GM18505 (cell line): ENCODE measurements at regions not wholly inside any gene's neighbourhood (a gene's known extent, or its start where the extent isn't known, plus 50 kb on each side); places are given as distances from the start of the nearest gene placed in this dataset.
"Not testable (repeated sequence)": the region's sequence is repeated elsewhere in the genome, so short reads cannot be mapped to it uniquely, and the experiment has no call there.

Experiments used
- ATAC-seq: cut with Tn5 transposase; IDR thresholded peaks from one replicate; pipeline ENCODE4 v1.9.1; 2021; ENCODE audit not compliant: unreplicated experiment
- POLR2A ChIP-seq: IDR thresholded peaks from 4 replicates; pipeline ENCODE4 v1.6.1; 2011; ENCODE audit warnings: borderline replicate concordance; ENCODE audit not compliant: insufficient read depth, insufficient read length; ENCODE audit errors: extremely low read depth

DNA sequence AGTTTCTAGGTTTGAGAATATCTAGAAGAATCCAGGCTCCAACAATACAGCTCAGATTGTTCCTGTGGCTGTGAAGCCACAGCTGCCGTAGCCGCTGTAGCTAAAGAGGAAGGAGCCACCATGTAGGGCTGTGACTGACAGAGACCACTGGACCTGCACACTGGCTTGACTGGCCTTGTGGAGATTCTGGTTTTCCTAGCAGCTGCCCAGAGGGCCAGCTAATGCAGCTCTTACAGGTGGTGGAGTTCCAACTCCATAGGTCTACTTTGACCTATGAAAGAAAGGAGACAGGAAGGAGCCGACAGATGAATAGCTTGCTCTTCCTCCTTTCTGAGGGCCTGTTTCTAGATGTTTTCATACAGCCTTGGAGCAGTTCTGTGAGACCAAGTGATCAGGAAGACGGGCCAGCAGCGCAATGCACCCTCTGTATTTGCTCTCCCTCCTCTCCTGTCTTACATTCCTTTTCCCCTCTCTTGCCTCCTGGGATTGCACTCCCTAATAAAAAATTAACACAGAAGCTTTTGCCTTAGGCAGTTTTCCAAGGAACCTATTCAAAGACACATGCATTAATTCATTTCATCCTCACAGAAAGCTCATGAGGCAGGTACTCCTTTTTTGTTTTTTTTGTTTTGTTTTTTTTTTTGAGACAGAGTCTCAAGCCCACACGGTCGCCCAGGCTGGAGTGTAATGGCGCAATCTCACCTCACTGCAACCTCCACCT is 51.8 kb upstream of the MYB start:
- ATAC-seq, result no peak
- no peak for TF ChIP-seq POLR2A

DNA sequence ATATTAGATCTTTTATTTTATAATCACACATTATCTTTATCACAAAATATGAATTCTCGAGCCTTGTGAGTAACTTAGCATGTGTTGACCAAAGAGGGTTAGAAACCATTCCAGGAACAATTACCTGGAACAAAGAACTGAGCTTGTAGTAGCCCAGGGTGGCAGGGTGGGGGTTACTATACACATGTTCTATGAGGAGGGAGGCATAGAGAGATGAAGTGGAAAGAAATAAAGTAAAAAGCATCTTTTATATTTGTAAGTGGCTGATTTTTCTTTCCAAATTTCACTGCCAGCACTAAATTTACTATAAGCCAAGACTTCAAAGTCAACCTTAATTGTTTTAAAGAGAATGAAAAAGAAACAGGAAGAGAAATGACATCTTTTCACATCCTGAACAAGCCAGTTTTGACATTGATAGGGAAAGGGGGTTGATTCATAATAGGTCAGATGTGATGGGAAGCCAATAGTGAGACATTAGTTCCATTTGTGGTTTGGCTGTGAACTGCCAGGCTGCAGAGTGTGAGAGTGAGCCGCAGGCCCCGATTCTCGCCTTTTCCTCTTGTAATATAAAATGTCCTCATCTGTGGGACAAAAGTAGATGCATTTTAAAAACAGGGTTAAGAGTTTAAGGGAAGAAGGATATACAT is 52.7 kb upstream of the MYB start:
- TF ChIP-seq POLR2A, result peak; percentile 39
- no peak for ATAC-seq

DNA sequence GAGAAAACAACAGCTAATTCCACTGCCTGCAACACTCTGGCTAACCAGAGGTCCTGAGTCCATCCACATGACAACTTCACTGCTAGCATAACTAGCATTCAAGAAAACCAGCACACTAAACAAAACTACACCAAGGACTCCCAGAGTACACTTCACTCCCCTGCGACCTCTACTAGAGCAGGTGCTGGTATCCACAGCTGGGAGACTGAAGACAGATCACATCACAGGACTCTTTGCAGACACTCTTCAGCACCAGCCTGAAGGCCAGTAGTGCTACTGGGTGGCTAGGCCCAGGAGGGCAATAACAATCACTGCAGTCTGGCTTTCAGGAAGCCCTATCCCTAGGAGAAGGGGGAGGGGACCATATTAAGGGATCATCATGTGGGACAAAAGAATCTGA is 54.4 kb upstream of the MYB start:
- no peak for TF ChIP-seq POLR2A
- no peak for ATAC-seq

DNA sequence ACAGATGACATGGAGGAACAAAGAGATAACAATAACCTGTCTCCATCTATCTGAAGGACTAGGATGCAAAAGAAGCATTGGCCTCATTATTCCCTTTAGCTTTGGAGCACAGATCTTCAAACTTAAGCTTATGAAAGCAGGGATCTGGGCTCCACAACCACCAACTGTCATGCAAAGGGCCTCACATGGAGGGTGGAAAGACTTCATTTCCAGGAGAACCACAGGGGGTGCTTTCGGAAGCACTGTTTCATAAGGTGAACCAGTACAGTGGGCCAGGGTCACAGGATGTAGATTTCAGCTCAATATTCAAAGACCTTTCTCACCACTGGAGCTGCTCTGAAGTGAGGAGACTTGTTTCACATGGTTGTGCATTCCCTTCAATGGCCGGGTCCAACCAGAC is 55.1 kb upstream of the MYB start:
- no peak for ATAC-seq
- TF ChIP-seq POLR2A, result no peak

DNA sequence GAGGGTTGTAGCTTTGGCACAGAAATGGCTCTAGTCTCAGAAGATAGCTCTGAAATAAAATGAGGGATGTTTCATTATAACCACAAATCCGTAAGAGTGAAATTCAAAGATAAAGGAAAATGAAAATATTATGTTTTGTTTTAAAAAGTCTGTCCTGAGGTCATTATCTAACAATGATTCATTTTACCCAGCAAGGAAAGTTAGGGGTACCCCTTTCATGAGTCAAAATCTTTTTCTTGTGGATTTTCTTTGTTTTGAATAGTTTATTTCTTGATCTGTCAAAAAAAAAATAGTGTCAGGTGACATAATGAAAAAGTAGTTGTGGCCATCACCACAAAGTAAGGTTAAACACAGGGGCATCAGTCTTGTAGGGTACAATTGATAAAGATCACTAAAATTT is 59.7 kb upstream of the MYB start:
- no peak for TF ChIP-seq POLR2A
- no peak for ATAC-seq

DNA sequence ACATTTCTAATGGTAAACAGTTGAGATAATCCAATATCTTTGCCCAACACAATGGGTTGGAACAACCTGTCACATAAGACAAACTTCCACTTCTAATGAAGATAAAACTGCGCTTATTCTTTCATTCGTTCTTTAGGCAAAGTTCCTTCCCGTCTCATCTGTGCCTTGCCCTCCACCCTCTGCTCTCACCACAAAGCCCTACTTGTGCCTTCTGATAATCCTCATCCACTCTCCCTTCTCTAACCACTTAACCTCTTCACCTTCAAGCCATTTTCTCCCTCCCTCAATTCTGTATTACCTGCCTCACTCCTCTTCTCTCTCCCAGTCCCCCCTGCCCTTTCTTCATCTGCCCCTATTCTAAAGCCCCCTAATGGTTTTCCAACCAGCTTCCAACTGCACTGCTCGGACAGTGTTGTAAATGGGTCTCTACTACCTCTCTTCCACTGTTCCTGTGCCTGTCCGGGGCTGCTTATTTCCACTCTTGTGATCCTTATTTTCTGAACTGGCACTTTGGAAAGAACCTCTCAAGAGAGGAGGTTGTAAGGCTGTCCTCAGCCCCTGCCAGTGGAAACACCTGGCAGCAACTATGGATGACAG is 62.9 kb upstream of the MYB start:
- no peak for TF ChIP-seq POLR2A
- ATAC-seq, result no peak

DNA sequence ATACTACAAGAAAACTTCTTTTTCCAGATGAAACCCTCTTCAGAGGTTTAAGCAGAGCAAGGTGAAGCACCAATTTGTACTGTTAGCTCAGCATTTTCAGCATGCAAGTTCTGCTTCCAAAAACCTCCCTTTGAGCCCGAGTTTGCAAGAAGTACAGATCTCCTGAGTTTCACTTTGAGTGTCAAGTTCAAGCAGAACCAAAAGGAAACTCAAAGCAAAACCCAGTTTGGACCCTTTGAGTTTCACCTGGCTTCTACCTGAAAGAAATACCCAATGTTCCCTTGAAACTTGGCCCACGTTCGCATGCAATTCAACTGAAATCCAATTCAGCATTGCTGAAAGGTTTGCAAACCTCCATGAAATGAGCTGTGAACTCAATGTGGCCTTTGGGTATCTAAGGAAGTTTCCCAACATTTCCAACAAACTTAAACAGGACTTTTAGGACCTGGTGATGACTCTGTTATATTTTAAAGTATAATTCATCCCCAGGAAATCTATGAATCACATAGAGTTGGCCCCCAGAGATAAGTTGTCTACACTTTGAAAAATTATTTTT is 62.9 kb upstream of the HBS1L start:
- no peak for ATAC-seq
- TF ChIP-seq POLR2A, result no peak

DNA sequence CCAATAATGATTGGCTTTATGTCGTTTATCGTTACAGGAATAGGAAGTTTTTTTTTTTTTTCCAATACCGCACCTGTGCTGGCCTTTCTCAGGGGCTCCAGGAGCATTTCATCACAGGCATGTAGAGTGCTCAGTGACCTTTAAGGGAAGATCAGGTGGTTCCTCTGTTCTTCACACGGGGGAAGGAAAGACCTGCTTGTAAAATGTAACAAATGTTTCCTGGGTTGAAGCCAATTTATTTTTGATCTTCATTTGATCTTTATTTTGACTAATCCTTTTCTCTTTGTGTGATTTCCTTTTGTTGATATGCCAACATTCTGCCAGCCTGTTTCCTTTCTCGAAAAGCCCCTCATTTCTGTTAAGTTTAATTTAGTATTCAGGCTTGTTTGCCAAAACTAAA is 61.9 kb upstream of the HBS1L start:
- TF ChIP-seq POLR2A, result no peak
- ATAC-seq, result no peak

DNA sequence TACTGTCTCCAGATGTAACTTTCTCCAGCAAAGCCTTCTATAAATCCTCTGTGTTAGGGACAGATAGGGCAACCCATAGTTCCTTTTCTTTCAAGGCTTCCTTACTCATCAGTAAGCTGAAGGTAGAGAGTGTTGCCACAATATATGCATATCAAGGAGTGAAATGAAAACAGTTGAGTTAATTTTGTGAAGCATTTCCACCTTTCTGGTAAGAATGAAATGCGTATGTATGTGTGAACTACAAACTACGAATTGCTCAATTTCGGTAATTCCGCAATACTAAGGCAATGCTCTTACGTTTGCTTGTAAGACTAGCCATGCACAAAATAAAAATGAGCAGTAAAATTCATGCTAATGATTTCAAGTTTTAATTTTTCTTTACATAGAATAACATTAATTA is 61.2 kb upstream of the HBS1L start:
- no peak for TF ChIP-seq POLR2A
- no peak for ATAC-seq

DNA sequence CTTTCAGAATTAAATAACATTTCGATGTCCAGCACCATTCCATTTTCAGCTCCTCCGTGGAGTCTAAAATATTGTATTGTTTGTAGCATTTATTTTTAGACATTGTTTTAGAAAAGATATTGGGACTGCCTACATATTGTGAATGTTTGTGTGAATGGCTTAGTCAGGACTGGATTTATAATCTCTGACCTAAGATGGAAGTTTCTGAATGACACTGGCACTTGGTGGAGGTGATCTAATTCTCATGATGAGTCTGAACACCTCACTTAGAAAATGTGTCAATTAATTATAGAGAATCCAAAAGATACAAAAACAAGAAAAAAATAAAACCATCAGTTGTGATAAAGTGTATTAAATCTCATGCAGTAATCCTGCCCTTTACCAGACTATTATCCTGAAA is 60.8 kb upstream of the HBS1L start:
- TF ChIP-seq POLR2A, result no peak
- ATAC-seq, result no peak

DNA sequence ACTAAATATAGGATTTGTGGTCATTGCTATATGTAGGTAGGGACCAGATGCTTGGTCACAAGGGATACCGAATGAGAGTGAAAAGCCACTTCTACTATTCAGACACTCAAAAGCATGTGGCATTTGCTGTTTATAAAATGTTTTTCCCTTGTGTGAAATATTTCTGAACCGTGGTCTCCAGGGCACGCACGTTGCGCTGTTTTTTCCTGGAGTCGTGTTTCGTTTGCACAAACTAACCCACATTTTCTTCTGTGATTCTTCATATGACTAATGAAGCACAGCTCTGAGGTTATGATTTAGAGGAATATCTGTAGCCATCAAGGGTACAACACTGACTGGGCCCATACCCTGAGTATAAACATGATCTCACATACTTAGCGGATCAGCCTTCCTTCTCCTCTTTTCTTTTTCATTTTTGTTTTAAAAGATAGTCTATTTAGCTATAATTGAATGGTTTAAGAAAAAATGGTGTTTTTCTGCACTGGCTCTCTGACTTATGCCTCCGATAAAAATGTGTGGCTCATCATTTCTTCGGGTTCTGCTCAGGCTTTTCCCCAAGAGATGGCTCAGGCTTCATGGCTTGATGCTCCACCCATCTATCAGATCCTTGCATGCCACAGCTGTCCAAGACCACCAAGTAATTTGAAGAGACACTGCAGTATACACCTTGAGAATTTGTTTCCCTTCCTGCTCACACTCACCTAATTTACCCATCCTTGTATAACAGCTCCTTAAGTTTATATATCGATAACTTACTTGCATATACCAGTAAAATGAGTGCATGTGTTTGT is 59.9 kb upstream of the HBS1L start:
- no peak for TF ChIP-seq POLR2A

DNA sequence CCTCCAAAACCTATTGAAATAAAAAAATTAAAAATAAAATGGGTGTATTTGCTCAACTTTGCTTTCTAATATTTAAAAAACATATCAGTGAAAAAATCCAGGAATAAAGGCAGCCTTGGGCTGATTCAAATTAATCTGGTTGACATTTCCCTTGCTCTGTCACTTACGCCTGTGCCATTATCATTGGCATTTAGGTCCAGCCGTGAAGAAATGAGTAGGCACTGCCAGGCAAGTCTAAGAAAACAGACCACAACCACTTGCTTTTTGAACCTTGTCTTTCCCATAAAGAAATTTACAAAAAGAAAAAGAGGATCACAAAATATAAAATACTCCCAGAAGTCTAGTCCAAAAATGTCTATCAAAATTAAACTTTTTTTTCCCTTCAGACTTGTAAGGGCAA is 59.2 kb upstream of the HBS1L start:
- ATAC-seq, result no peak
- TF ChIP-seq POLR2A, result no peak

More for the DNA sequence above, 59.9 kb upstream of the HBS1L start:
- ATAC-seq, result peak; percentile 71

DNA sequence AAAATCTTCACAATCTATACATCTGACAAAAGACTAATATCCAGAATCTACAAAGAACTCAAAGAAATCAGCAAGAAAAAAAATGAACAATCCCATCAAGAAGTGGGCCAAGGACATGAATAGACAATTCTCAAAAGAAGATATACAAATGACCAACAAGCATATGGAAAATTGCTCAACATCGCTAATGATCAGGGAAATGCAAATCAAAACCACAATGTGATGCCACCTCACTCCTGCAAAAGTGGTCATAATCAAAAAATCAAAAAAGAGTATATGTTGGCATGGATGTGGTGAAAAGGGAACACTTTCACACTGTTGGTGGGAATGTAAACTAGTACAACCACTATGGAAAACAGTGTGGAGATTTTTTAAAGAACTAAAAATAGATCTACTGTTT is 58.3 kb upstream of the HBS1L start:
- not testable (repeated sequence) for ATAC-seq

DNA sequence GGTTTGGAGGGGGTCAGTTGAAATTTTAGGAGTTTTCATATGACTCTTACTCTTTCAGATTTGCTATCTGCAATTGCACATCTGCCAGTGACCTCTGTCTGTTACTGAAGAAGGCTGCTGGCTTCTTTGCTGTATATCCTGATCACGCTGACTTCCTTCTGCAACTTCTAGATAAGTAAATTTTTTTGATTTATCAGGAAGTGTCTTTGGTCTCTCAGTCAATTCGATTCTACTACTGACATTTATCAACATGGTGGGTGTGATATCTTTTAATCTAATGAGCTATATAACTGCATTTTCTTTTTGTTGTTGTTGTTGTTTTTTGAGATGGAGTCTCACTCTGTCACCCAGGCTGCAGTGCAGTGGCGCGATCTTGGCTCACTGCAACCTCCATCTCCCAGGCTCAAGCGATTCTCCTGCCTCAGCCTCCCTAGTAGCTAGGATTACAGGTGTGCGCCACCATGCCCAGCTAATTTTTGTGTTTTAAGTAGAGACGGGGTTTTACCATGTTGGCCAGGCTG is 55.7 kb upstream of the HBS1L start:
- not testable (repeated sequence) for ATAC-seq
